Left renal pelvis (tissue), 4 donors: ENCODE measurements at regions not wholly inside any gene's neighbourhood (a gene's known extent, or its start where the extent isn't known, plus 50 kb on each side); places are given as distances from the start of the nearest gene placed in this dataset.
A peak's percentile ranks its signal among the peaks of the same experiment; 100 is the strongest.
"Not testable (repeated sequence)": the region's sequence is repeated elsewhere in the genome, so short reads cannot be mapped to it uniquely, and the experiment has no call there.

ENCODE experiments used
- DNase-seq, 4 donors: peaks; one replicate each; pipeline ENCODE4 v3.0.0-alpha.2; 2013; ENCODE audit warnings: low read depth in 4 of 4, low spot score in 3 of 4

- DNase-seq = no peak
These were observed 90.9 kb downstream of the CPZ start for GRCh38 chr4:8683462-8683861.

- no peak for DNase-seq
These were observed 90.2 kb downstream of the CPZ start for GRCh38 chr4:8682725-8683124.

GRCh38 chr4:8682296-8682695 lies 89.7 kb downstream of the CPZ start:
- DNase-seq = no peak

GRCh38 chr4:8681391-8681790 lies 88.8 kb downstream of the CPZ start:
- DNase-seq = no peak

GRCh38 chr4:8679032-8679431 lies 86.5 kb downstream of the CPZ start:
- DNase-seq = no peak

- no peak for DNase-seq
These were observed 84.1 kb downstream of the CPZ start for GRCh38 chr4:8676676-8677075.

GRCh38 chr4:8675906-8676305 lies 83.3 kb downstream of the CPZ start:
- no peak for DNase-seq

- DNase-seq = peak; percentile 18 to 44 (median 26)
These were observed 82.8 kb downstream of the CPZ start for GRCh38 chr4:8675383-8675782.

GRCh38 chr4:8674311-8674885 lies 81.8 kb downstream of the CPZ start:
- DNase-seq = no peak

GRCh38 chr4:8673106-8673505 lies 80.5 kb downstream of the CPZ start:
- DNase-seq = not testable (repeated sequence)

GRCh38 chr4:8672486-8672885 lies 79.9 kb downstream of the CPZ start:
- no peak for DNase-seq

GRCh38 chr4:8671712-8672290 lies 79.2 kb downstream of the CPZ start:
- no peak for DNase-seq
